ENCODE measurements at regions not wholly inside any gene's neighbourhood (a gene's known extent, or its start where the extent isn't known, plus 50 kb on each side); places are given as distances from the start of the nearest gene placed in this dataset.
A peak's percentile ranks its signal among the peaks of the same experiment; 100 is the strongest.

DNA sequence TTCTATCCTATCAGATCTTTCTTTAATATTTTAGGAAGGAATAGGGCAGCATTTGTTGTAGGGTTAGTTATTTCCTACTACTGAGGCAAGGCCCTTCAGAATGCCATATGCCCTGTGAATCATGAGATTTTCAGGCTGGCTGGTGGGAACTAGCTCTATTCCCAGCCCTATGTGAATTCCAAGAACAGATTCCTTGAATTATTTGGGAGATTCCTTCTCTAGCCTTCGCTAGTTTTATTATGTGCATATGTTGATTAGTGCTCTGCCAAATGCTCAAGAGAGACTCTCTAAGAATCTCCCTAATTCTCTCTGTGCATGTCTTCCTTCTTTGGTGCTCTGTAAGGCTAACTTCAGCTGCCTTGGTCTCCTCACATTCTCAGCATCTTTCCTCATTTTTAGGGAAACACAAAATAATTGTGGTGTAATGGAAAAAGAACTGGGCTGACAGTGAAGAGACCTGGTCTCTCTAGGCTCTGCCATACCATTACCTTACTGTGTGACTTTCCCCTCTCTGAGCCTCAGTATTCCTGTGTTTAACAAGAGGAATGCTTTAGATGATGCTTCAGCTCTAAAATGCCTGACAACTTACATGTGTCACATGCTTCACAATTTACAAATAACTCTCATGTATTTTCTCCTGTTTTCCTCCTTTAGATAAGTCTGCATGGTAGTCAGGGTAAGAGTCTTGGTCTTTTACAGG, 79.7 kb downstream of the VMA21 start:
- H3K4me1 ChIP-seq = no peaks in the 10 kb centered on the region
- intact Hi-C loops (cut with DNase I) = no loop called here
- DNase-seq (no peak), ATAC-seq (no peak)
- 38 to 50% methylated on average over 1 of the region's 1 CpG for WGBS, 2 donors
- TF ChIP-seq POLR2A (IDR thresholded peaks at IDR 0.05) (no peak), CTCF (IDR thresholded peaks at IDR 0.05) (no peak)
- no peaks in the 10 kb centered on the region for H3K9me3 ChIP-seq
- no peaks in the 10 kb centered on the region for H3K36me3 ChIP-seq (replicated peaks in 1 of 2; ENCODE audit: insufficient read depth in 1 of 2, low read depth in 2 of 2)
- H3K27ac ChIP-seq = no peak overlapping the region
- H3K27me3 ChIP-seq = no peaks in the 10 kb centered on the region
- H3K4me3 ChIP-seq = no peak overlapping the region

DNA sequence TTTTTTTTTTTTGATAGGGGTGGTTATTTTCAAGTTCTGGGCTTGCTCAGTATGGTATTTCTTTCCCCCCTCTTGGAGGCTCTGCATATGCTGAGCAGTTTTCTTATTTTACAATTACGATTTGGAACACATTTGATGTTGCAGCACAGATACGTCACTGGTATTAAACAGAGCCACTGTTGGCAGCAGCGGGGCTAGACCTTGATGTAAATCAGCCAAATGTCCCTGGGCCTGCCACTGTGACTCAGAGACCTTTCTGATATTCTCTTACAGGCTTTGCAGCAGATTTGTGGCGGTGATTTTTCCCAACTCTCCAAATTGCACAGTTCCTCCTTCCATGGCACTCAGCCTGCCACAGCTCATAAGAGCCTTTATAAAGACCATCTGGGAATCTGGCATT, 81.1 kb downstream of the VMA21 start:
- ATAC-seq = no peak
- WGBS, 2 donors = 88 to 100% methylated on average over 1 to 2 of the region's 4 CpGs
- Histone ChIP-seq H3K4me1 (no peaks in the 10 kb centered on the region), H3K27ac (no peak overlapping the region), H3K27me3 (no peaks in the 10 kb centered on the region), H3K36me3 (replicated peaks in 1 of 2; ENCODE audit: insufficient read depth in 1 of 2, low read depth in 2 of 2) (no peaks in the 10 kb centered on the region), H3K9me3 (no peaks in the 10 kb centered on the region), H3K4me3 (no peak overlapping the region)
- DNase-seq = no peak
- TF ChIP-seq POLR2A (IDR thresholded peaks at IDR 0.05) (no peak), CTCF (IDR thresholded peaks at IDR 0.05) (no peak)
- intact Hi-C loops (cut with DNase I) = no loop called here

DNA sequence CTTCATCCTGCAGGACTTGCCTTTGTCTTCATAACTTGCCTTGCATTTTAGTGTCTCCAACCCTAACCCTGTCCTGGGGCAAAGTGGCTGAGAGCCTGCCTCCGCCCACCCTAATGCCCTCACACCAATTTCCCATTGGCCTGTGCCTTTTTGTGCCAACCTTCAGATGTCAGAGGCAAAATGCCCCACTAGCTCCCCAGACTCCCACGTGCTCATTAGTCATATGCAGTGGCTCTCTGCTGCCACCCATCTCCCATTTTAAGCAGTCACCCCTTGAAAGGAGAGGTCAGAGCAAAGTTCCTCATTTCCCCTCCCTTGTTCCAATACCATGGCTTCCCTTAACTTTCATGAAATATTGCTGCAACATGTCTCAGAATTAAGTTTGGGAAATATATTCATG, 74.8 kb upstream of the PASD1 start:
- DNase-seq (no peak), ATAC-seq (no peak)
- Histone ChIP-seq H3K36me3 (replicated peaks in 1 of 2; ENCODE audit: insufficient read depth in 1 of 2, low read depth in 2 of 2) (no peaks in the 10 kb centered on the region), H3K4me3 (no peak overlapping the region), H3K27ac (no peak overlapping the region), H3K4me1 (no peaks in the 10 kb centered on the region), H3K9me3 (no peaks in the 10 kb centered on the region), H3K27me3 (no peaks in the 10 kb centered on the region)
- TF ChIP-seq POLR2A (IDR thresholded peaks at IDR 0.05) = no peak
- TF ChIP-seq CTCF (IDR thresholded peaks at IDR 0.05) = peak in 1 of 7 experiments; percentile 20
- intact Hi-C loops (cut with DNase I) = no loop called here
- 22 to 32% methylated on average over 1 to 2 of the region's 2 CpGs for WGBS, 2 donors

- Histone ChIP-seq H3K9me3 (no peaks in the 10 kb centered on the region), H3K27ac (no peak overlapping the region), H3K27me3 (no peaks in the 10 kb centered on the region), H3K4me3 (no peak overlapping the region), H3K36me3 (replicated peaks in 1 of 2; ENCODE audit: insufficient read depth in 1 of 2, low read depth in 2 of 2) (no peaks in the 10 kb centered on the region), H3K4me1 (no peaks in the 10 kb centered on the region)
- ATAC-seq (no peak), DNase-seq (peak in 1 of 4 donors; percentile 11)
- 57 to 66% methylated on average over 2 of the region's 2 CpGs for WGBS, 2 donors
- TF ChIP-seq CTCF (IDR thresholded peaks at IDR 0.05) (peak in 1 of 7 experiments; percentile 34), POLR2A (IDR thresholded peaks at IDR 0.05) (no peak)
- intact Hi-C loops (cut with DNase I) = no loop called here
Measured at GRCh38 chrX:151505796-151506195, 57.7 kb upstream of the PASD1 start.

GRCh38 chrX:151510203-151510602, 53.3 kb upstream of the PASD1 start:
- TF ChIP-seq CTCF (IDR thresholded peaks at IDR 0.05) = no peak
- no peak for ATAC-seq
- Histone ChIP-seq H3K4me3 (no peak overlapping the region), H3K9me3 (no peaks in the 10 kb centered on the region), H3K4me1 (no peaks in the 10 kb centered on the region), H3K27me3 (no peaks in the 10 kb centered on the region), H3K27ac (no peak overlapping the region), H3K36me3 (replicated peaks in 1 of 2; ENCODE audit: insufficient read depth in 1 of 2, low read depth in 2 of 2) (no peaks in the 10 kb centered on the region)
- no peak for DNase-seq
- intact Hi-C loops (cut with DNase I) = no loop called here
- 12 to 30% methylated on average over 3 to 4 of the region's 4 CpGs for WGBS, 2 donors

Measured in body of pancreas (tissue), 4 donors.